EH (cell line): ENCODE measurements at regions not wholly inside any gene's neighbourhood (a gene's known extent, or its start where the extent isn't known, plus 50 kb on each side); places are given as distances from the start of the nearest gene placed in this dataset.
"Not testable (repeated sequence)": the region's sequence is repeated elsewhere in the genome, so short reads cannot be mapped to it uniquely, and the experiment has no call there.

Experiments
- DNase-seq: peaks from one replicate; pipeline ENCODE4 v3.0.0-alpha.2; 2015; ENCODE audit warnings: low read depth

GRCh38 chr9:119758990-119759389 lies 389.8 kb upstream of the BRINP1 start:
- DNase-seq: no peak

DNA sequence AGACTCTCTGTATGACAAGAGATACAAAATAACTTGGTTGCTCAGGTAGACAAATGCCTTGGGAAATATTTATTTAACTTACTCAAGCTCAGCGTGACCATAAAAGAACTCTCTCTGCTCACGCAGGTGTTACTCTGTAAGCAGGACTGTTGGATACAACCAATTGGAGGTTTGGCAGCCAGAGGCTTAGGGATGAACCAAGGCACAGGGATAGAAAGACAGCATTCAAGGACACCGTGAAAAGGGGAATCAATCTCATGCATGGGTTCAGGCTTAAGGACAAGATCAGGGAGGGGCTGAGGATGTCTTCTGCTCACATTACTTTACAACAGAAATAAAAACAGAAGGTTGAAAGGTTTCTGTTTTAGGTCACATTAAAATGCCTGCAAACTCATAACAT lies 389.0 kb upstream of the BRINP1 start:
- DNase-seq: no peak

GRCh38 chr9:119739476-119739875 lies 370.2 kb upstream of the BRINP1 start:
- no peak for DNase-seq

GRCh38 chr9:119736491-119737454 lies 367.5 kb upstream of the BRINP1 start:
- no peak for DNase-seq

GRCh38 chr9:119727988-119728387 lies 358.8 kb upstream of the BRINP1 start:
- DNase-seq: no peak

GRCh38 chr9:119726035-119726434 lies 356.8 kb upstream of the BRINP1 start:
- no peak for DNase-seq

GRCh38 chr9:119722384-119722783 lies 353.1 kb upstream of the BRINP1 start:
- no peak for DNase-seq

DNA sequence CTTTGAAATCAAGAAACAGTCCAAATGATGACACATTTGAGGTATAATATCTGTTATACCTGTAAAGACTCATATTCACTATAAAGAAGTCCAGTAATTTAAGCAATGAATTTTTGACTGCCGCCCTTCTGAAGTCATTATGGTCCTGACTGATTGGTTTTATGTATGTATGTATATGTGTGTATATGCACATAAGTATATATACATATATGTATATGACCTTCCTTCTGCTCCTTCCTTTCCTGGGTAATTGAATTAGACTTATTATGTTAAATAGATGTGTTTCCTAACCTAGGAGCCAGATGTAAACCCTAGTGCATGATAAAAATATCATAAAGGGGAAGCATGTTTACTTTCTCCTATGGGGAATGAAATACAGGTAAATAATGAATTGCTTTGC lies 343.1 kb upstream of the BRINP1 start:
- DNase-seq: no peak

- no peak for DNase-seq
Measured at GRCh38 chr9:119709431-119709830, 340.2 kb upstream of the BRINP1 start.

DNA sequence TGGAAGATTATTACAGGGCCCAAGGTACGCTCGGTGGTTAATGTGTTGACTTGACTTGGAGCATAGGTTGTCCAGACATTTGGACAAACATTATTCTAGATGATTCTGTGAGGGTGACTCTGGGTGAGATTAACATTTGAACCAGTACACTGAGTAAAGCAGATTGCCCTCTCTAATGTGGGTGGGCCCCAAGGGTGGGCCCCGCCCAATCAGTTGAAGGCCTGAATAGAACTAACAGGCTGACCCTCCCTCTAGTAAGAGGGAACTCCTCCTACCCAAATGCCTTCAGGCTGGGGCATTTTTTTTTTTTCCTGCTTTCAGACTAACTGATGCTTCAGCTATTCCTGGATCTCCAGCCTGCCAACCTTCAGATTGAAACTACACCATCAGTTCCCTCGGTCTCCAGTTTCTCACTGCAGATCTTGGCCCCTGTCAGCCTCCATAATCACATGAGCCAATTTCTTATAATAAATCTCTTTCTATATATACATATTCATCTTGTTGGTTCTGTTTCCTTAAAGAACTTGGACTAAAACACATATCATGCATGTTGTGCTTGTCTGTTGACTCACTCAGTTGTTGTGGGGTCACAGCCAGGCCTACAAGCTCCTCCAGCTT lies 338.1 kb upstream of the BRINP1 start:
- no peak for DNase-seq

DNA sequence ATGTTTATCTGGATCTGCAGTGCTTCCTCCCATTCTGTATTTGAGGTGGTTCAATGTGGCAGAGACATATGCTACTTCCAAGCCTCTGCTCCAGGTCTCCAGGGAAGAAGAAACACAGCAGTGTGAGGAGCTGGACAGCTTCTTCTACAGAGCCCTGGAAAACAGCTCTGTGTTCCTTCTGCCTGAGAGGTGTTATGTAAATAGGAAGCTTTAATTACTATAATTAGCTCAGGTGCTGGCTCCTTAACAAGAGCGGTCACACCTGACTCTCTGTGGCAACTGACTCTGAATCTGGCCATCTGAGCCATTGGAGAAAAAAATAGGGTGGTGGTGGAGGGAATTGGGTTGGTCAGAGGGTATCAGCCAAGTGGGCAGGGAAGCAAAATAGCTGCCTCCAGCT lies 332.4 kb upstream of the BRINP1 start:
- DNase-seq: no peak

DNA sequence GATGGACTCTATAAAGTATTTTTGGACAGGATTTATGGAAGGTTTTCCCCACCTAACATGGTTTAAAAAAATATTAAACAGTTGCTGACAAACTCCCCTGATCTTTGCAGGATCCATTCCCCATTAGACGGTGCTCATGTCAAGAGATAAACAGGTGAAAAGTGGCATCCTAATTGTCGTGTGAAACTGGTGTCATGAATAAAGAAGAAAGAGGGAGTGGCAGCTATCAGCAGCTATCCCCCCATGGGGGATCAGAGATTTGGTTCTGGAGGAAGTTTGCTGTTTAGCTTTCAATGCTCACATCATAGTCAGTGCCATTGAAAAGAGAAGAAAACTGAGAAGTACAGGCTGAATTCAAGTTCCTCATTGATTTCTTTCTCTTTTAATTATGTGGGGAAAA lies 329.3 kb upstream of the BRINP1 start:
- DNase-seq: no peak

DNA sequence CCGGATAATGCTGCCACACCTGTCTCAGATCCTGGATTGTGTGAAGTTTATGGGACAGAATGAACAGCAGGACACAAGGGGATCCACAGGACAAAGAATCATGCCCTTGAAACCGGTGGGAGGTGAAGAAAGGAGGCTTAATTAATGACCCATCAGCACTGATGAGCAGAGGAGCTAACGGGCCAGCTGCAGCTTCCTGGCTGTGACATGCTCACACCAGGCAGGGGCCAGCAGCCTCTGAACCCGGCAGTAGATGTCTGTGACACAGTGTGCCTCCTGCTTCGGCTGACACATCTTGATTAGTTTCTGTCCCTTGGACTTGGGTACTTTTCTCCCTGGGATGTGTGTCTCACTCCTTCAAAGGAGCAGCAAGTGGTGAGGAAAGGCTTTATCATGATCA lies 328.8 kb upstream of the BRINP1 start:
- no peak for DNase-seq

DNA sequence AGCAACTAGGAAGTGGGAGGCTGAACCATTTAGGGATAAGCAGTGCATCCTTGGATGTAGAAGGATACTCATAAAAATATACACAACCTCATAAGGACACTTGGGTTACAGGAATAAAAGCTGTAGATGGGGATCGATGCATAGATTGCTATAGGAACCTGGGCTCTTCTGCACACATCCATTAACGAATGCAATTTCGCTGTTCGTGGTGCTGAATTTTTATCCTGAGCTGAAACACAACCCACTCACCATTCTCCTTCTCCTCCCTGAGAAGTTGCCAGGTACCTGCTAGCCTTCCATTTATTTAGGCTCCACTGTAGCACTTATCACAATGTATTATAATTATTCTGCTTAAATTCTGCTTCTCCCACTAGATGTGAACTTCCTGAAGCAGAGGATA lies 320.6 kb upstream of the BRINP1 start:
- no peak for DNase-seq

GRCh38 chr9:119688547-119688946 lies 319.3 kb upstream of the BRINP1 start:
- no peak for DNase-seq

DNA sequence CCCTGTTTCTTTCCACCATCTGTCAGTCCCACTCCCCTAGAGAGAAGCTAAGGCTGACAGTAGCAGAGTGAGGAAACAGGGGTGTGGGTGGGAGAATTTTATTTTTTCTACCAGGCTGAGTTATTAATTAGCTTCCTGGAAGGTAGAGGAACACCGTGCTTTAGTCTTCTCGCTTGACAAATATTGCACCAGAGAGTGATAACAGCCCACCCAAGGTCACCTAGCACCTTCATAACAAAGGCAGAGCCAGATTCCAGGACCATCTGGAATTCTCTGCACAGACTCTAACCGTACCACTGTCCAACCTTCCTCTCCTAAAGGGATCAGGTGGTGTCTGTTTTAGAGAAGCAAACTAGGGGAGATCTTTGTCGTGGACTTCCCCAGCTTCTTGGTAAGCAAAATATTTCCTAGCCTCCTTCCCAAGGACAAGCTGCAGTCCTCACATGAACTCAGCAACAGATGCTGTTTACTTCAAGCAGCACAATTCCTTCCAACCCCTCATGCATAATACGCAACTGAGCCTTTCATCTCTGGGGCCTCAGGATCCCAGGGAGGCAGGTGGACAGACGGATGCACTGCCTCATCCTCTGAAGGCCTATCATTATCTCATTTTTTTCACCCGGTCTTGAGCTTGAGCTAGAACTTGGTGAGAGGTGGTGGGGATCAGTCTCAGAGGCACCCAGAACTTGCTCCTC lies 308.7 kb upstream of the BRINP1 start:
- no peak for DNase-seq

DNA sequence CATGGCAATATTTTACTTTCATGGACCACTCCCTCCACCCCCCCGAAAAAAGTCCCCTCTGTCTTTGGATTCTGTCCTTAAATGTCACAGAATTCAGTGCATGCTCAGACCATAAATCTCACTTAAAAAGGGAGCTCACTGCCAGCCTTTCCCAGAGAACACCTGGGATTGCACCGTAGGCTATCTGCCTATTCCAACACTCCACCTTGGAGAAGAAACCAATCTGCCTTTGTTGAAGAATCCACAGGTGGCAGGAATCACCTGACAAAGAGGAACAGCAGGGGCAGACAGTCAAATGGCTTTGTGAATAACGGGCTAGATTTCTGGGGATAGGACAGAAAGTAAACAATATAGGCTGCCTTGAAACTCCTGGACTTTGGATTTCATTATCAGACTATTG lies 306.7 kb upstream of the BRINP1 start:
- DNase-seq: no peak

DNA sequence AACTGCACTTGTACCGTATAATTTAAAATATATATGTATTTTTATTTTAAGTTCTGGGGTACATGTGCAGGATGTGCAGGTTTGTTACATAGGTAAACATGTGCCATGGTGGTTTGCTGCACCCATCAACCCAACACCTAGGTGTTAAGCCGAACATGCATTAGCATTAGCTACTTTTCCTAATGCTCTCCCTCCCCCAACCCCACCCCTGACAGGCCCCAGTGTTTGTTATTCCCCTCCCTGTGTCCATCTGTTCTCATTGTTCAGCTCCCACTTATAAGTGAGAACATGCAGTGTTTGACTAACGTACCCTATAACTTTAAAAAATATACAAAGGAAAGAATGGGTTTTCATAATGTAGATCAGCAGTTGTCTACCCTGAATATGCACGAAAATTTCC lies 303.5 kb upstream of the BRINP1 start:
- DNase-seq: not testable (repeated sequence)

GRCh38 chr9:119667916-119668315 lies 298.7 kb upstream of the BRINP1 start:
- DNase-seq: no peak

DNA sequence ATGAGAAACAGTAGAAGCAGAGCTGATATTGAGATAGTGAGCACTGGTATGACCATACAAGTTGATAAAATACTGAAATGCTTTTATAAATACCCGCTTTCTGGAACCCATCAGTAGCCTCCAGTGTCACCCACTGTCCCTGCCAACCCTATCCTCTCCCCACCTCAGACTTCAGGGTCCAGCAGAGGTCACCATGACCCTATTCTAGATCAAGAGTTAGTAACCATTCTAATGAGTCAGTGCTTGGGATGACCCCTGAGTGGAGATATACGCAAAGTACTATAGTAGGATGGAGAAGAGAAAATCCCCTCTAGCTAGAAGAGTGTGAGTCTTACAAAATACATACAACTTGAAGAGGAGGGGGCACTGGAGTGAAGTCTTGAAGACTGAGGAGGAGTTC lies 297.9 kb upstream of the BRINP1 start:
- no peak for DNase-seq

GRCh38 chr9:119662329-119662728 lies 293.1 kb upstream of the BRINP1 start:
- DNase-seq: no peak

DNA sequence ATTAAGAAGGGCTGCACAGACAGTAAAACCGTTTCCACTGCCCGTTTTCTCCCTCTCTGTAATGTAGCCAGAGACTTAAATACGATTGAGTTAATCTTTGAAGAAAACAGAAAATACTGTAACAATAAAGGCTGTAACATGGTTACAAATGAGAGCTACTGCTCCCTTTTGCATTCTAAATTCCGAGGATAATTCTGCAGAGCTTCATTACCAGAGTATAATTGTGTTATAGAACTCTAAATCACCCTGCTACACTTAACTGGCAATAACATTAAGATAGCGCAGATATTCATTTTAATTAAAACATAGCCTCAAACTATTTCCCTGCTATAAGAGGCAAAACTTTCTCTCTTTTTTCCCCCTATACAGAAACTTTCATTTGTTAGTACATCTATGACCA lies 283.7 kb upstream of the BRINP1 start:
- DNase-seq: no peak

DNA sequence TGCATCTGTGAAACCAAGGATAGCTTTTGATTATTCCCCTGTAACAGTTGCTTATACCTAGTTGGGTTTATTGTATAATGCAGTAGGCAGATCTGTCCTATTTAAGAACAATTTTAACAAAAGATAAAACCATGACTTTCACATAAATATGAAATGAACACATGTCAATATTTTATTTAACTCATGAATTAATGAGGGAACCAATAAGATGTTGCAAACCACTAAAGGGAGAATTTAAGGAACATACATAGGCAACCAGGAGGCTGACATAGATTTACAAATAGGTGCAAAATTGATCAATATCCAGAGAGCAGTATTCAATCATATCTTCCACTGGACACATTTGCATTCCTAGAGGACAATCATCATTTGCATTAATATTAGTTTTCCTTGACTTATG lies 280.0 kb upstream of the BRINP1 start:
- DNase-seq: no peak
